ELR (cell line): ENCODE measurements at regions not wholly inside any gene's neighbourhood (a gene's known extent, or its start where the extent isn't known, plus 50 kb on each side); places are given as distances from the start of the nearest gene placed in this dataset.

Experiments used
- DNase-seq: peaks from one replicate; pipeline ENCODE4 v3.0.0-alpha.2; 2015; ENCODE audit warnings: low read depth

DNA sequence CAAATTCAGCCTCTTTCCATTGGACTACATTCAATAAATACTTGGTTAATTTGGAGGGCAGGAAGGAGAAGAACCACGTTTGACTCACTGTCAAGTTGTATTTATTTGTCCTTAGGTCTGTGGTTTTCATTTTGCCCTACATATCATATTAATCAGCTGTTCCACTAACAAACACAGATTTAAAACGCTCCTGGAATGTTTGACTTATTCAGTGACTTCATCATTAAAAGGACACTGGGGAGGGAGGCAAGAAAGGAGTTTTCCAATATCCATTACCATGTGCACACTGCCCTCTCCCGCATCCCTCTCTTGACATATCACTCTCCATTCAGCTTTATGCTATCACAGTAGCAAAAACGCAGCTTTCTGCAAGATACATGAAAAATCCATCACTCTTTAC lies 98.2 kb upstream of the C1orf87 start:
- peak; percentile 63 for DNase-seq

DNA sequence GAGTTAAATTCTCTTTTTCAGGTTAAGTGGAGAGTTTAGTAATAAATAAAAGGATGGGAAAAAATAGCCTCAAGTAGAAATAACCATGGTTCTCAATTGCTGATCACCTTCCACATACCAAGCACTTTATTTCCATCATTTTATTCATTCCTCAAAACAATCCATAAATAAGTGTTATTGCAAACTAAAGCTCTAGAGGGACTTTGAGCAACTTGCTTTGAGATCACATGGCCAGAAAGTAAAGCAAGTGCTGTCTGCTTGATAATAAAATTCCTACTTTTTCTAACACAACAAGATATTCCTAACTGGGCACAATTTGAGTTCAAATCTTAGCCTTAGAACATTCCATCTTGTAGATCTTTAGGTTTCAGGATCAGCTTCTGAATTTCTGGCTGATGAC lies 97.1 kb upstream of the C1orf87 start:
- DNase-seq, result peak; percentile 17

DNA sequence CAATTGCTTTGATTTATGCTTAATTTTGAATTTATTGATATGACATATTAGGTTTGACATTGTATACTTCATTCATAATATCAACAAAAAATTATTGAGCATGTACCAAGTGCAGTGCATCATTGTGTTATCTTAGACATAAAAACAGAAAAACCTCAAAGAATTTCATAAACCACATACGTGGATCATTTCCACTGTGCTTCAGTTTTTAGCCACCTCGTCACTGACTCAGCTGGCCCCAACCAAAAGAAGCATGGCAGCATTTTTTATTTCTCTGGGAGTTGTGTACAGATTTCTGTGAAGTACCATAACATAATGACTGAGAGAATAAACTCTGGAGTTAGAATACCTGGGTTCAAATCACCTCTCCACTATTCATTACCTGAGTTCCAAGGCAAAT lies 95.6 kb upstream of the C1orf87 start:
- peak; percentile 28 for DNase-seq

DNA sequence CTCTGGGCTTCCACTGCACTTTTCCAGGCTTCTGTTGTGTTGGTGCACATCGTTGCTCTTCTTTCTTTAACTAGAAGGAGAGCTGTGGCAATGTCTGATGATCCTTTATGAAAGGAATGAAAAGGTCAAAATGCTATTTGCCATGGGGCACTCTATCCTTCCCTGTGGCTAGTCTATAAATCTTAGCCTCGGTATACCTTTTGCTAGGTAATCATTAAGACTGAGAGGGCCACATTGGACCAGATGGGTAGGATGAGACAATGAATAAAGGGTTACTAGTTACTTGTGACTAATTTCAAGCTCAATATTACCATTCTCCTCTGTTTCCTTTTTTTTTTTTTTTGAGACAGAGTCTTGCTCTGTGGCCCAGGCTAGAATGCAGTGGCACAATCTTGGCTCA lies 89.4 kb upstream of the C1orf87 start:
- DNase-seq, result no peak

DNA sequence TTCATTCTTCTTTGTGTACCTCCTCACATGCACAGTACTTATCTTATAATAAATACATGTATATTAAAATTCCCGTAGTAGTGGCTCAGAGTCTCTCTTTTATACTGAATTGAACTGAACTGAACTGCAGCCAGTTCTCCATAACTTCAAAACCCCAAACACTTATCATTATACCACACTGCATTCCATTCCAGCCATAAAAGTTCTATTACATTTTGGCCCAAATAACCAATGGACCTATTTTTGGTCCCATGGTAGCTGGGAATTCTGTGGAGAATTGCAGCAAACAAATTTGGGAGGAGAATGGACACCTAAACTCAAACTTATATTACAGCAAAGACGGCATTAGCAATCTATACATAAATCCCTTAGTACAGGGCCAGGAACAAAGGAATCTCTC lies 86.6 kb upstream of the C1orf87 start:
- no peak for DNase-seq

DNA sequence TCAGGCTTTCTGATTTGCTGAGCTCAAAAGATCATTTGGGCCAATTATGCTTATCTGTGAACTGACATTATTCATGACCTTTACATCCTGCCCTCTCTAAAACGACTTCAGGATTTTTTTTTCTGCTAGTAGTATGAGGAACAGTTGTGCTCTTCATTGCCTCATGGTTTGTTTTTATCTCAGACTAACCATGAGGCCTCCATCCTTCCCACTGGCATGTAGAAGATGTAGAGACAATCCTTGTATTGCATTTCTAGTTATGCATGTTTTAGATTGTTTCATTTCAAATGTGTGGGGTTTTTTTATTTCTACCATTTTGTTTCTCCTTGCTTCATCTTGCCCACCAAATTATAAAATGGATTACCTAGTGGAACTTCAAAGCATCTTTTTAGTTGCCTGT lies 82.8 kb upstream of the C1orf87 start:
- DNase-seq, result no peak

DNA sequence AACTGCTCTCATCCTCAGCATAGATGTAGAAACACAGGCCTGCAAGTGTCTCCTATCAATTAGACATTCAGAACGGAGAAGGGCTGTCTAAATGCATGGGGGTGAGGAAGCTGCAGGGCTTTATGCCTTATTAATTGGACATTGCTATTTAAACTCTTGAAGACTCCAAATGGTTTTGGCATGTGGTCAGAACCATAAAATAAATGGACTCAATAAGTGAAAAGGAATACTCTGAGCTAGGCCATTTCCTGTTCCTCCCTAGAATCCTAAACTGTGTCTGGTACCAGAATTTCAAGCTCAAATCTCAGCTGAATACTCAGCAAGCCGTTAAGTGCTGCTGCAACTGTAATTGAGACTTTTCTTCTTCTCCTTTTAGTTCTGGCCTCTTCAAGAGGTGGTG lies 80.4 kb upstream of the C1orf87 start:
- no peak for DNase-seq

DNA sequence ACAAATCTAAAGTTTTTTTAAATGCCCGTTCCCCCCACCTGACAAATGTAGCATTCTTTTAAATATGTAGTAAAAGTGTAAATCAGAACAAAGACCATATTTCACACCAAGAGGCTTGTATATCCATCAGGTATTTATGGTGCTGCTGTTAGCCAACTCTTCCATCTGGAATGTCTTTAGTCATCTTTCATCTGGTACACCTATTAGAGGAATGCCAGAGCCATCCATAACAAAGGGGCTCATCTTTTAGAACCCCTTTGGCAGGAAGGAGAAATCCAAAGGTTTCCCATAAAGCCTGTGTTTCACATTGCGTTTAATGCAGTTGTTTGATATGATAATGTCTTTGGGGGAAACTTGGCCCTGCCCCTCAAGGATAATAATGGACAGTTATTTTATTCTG lies 79.3 kb upstream of the C1orf87 start:
- DNase-seq, result no peak

DNA sequence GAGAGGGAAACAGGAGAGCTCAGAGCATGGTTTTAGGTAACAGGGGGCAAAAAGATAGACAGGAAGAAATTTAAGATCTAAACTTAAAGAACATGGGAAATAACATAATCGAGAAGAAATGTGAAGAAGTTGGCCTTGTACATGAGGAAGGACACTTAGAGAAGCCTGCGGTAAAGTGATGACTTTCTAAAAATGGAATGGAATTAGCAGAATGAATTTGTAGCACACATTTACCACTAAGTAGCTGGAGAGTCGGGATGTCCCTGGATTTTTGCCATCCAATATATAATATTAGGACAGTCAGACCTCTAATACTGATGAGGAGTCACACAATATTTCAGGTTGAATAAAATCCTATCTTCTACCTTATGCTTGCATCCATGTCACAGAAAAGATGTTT lies 77.7 kb upstream of the C1orf87 start:
- no peak for DNase-seq

DNA sequence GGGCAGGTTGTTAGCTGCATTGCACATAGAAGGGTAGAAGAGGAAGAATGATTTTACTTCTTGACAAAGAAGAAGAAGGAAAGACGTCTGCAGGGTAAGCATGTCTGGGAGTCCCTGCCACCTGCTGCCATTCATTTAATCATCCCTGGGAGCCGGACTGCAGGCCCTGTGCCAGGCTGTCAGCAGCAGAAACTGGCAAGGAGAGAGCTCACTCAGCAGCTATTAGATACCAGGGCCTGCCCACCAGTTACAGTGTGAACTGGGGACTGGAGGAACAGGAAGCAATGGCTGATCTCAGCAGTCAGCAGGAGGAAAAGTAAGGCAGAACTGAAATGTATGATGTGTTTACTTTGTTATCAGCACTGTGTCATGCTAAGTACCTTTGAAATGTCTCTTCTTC lies 75.7 kb upstream of the C1orf87 start:
- DNase-seq, result no peak

DNA sequence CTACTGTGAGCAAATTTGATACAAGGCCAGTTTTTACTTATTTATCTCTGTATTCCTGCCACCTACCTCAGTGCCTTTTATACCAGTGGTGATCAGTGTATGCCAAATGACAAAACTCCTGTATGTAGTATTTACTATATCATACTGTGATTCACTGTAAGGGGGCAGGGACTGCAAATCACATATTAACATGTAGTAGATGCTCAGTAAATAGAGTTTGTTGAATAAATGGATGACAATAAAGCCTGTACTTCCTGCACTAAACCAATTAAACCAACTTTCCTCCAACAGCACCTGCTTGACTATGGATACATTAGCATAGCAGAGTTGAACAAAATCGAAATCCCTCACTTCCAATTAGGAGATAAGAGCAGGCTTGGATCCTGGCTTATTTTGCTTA lies 73.3 kb upstream of the C1orf87 start:
- DNase-seq, result no peak

DNA sequence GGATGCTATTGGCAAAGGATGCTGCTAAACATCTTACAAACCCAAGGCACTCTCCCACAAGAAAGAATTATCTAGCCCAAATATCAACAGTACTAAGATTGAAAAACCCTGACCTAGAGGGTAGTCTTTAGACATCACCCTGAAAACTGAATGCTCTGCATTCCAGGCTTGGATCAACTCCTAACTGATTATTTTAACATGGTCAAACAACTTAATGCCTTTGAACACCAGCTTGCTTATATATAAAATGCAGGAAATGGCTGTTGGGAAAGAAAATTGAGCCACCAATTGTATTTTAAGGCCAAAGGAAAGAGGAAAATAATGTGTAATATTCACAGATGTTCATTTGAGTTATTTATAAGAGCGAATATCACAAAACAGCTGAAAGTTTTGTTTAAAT lies 72.2 kb upstream of the C1orf87 start:
- no peak for DNase-seq

DNA sequence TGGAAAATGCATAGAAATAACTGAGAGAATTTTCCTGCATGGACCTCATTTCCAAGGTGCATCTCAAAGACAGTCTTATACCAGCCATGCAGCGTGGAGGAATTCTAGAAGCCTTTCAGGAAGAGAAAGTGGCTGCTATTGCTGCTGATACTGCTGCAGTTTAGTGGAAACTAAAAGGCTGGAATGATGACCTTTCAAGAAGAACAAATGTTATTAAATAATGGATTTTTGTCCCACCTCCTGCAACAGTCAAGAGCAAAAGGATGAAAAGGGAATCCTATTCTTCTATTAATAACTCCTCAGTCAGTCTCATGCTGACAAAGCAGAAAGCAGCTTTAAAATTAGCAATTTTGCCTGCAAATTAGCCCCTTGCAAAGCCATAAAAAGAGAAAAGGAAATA lies 68.2 kb upstream of the C1orf87 start:
- DNase-seq, result no peak

DNA sequence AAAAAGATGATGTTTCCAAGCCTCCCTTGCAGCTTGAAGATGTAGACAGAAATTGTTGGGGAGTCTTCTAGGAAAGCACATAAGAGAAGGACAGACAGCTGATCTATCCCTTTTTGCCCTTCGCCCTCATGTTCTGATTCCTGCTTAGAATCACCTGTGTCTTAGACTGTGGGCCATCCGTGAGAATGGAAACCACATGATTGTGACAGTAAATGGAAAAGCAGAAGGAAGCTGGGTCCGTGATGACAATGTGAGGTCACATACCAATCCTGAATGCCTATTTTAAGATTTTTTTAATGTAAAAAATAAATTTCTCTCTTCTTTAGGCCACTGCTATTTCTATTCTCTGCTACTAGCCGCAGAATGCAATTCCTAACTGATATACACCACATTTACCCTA lies 67.7 kb upstream of the C1orf87 start:
- DNase-seq, result no peak

DNA sequence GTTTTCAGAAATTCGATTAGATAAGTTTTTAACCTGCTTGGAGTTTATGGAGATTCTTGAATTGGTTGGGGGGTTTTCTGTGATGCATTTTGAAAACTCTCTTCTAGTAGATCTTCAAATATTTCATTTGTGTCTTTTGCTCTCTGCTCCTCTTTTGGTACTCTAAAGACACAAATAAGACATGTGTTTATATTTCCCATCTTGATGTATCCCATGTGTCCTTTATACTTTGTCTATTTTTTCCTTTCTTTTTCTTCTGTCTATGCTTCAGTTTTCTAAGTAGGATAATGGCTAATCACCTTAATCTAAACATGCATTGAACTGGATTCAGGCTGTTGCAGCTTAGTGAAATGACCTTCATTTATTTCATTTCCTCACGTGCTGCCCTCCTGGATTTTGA lies 63.8 kb upstream of the C1orf87 start:
- no peak for DNase-seq

DNA sequence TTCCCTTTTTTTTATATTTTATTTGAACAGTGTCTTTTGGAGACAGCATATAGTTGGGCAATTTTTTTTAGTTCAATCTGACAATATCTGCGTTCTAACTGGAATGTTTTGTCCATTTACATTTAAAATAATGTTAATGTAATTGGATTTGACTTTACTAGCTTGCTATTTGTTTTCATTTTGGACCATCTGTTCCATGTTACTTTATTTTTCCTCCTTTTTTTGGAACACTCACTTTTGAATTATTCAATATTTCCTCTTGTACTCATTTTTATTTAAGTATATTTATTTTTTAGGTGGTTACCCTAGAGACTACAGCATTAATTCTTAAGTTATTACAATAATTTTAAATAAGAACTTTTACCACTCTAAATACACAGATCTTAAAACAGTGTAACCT lies 62.8 kb upstream of the C1orf87 start:
- DNase-seq, result no peak

DNA sequence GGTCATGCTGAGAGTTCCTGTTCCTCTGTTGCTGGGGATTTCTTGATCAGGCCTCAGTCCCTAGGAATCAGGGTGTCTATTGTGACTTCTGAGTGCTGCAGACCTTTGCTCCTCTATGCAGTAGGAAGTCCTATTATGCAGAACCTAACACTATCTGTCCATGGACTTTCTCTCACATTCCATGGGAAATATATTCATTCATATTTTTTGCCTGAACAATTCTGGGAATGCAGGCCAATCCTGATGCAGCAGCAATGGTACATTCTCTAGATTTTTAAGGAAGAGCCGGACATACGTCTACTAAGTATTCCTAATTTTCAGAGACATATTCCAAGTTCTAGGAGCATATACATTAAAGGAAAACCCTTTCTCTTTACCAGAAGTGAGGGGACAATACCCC lies 61.1 kb upstream of the C1orf87 start:
- no peak for DNase-seq

DNA sequence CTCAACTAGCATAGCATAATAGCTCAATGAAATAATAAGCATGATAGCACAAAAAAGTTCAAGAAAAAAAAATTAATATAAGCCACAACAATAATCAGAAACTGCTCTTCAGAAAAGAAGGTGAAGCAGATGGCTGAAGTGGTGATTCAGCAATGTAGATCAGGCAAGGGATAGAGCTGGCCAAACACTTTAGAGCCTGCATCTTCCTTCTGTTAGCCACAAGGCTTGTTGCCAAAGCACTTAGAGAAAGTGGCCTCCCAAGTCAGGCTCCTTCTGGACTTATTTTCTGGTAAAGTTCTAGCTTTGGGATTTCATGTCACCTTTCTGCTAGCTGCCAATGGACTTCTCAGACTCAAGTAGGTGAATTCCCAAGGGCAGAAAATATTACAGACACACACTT lies 60.3 kb upstream of the C1orf87 start:
- peak; percentile 71 for DNase-seq

DNA sequence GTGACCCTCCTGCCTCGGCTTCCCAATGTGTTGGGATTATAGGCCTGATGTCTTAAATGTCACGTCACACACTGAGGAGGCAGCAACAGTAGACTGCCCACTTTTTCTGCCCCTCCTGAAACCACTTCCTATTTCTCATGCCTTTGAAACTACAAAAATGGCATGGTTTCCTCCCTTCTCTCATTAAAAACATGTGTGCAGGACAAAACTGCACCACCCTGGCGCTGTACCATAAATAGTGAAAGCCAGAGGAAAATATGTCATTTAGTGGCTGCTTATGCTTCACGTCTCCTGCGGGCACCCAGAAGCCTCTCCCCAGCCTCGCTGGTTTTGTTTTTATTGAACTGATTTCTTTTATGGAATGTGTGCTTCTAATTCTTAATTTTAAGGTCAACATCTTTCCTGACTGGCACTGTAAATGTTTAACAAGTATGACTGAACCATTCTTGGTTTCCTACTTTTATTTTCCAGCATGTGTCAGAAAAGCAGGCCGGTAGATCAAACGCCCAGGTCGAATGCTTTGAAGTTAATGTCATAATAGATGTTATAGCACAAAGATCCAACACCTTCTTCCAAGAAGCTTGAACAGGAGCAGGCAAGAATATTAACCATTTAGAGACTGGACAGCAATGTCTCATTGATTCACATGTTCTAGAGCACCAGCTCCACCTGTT lies 59.6 kb upstream of the C1orf87 start:
- peak; percentile 90 for DNase-seq

DNA sequence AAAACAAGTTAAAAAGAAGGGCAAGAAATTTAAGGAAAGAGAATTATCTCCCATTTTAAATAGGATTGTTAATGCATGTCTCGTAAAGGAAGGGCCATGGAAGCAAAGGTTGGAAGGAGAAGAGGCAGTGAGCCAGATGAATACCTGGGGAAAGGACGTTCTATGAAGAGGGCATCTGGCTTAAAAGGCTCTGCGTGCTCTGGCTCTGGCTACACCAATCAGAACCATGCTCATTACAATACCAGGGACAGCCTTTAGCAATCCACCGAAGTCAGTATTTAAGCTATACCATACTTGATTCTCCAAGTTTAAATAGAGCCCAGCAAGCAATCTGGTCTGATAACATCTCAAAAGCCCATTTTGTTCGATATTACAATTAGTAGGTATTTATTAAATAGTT lies 58.5 kb upstream of the C1orf87 start:
- no peak for DNase-seq

DNA sequence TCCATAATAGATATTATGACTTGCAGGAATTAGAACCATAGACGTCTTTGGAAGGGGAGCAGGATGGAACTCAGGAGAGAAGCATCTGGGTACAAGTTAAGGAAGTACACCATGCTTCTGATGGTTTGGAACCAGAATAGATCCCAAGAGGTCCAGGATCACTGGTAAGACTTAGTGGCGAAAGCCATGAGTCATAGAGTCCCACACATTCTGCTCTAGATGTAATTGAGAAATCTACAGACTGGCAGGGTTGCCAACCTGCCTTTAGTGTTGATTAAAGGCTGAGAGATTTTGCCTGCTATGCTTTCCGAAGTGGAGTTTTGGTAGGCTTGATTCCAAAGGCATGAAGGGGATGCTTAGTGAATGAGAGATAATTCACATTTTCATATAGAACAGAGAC lies 57.1 kb upstream of the C1orf87 start:
- DNase-seq, result peak; percentile 38

DNA sequence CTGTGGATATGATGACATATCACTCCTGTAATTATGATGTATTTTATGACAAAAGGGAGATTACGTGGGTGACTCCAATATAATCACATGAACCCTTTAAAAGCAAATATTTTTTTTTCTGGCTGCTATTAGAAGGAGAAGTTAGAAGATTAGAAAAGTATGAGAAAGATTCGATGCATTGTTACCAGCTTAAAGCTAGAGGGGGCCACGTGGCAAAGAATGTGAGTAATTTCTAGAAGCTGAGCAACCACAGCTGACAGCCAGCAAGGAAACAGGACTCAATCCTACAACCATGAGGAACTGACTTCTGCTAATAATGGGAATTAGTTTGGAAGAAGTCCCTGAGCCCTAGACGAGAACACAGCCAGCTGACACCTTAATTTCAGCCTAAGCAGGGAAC lies 56.3 kb upstream of the C1orf87 start:
- DNase-seq, result peak; percentile 26

DNA sequence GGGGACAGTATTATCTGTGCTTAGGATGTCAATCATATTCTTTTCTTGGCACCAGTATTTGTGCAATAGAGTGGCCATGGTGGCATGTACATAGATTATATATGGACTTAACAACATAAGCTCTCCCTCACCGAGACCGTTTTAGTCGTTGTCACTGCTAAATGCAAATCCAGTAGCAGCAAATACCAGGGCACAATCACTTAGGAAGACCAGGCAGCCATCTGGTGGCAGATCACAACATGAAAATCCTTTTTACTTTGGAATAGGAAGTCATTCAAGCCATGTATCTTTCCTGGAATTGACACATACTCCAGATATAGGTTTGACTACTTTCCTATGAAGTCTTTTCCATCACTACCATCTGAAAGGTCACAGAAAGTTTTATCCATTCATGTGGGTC lies 53.2 kb upstream of the C1orf87 start:
- no peak for DNase-seq
